ENCODE measurements at regions not wholly inside any gene's neighbourhood (a gene's known extent, or its start where the extent isn't known, plus 50 kb on each side); places are given as distances from the start of the nearest gene placed in this dataset.

DNA sequence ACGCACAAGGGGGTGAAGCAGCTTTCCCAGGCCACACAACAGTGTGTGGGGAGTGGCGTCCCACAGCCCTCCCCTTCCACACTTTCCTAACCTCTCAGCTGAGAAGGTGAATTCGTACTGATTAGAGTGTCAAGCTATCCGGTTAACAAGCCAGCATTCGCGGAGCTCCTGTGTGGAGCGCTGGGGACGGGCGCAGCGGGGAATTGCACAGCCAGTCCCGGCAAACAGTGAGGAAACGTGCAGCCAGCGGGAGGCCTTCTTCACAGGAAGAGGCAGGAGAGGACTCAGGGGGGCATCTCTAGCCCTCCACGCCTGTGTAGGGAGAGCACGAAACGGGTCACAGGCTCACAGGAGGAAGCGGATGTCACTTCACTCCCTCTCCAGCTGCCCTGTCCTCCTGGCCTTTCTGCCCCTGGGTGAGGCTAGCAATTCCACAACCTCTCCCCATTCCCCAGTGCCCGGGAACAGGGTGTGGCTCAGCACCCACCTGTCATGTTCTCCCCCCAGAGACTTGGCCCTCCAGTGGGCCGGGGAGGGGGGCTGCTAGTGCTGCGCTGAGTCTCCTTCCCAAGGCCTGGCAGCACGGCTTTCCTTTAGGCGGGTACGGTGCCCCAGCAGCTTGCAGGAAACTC lies 117.3 kb downstream of the CPZ start:
- DNase-seq, result no peak

DNA sequence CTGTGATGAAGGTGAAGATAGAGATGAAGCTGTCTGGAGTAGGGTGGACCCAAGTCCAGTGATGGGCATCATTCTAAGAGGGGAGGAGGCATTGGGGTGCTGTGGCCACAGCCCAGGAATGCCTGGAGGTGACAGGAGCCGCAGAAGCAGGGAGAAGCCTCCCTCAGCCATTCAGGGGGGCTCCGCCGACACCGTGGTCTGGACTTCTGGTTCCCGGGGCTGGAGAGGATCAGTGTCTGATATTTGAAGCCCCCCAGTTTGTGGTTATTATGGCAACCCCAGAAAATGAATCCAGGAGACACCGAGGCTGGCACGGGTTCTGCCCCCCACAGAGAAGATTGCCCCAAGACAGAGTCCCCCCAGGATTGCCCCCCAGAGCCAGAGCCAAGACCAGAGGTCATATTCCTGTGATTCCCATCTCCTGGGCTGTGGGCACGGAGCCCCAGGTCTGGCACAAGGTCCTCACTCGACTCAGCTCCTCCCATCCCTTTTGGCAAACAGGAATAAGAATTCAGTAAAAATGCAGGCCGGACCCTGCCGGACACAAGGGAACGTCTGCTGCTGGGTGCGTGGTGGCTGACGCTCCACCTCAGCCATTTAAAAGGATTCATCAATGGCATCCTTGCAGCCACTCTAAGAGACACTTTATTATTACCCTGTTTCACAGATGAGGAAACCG lies 116.6 kb downstream of the CPZ start:
- no peak for DNase-seq

DNA sequence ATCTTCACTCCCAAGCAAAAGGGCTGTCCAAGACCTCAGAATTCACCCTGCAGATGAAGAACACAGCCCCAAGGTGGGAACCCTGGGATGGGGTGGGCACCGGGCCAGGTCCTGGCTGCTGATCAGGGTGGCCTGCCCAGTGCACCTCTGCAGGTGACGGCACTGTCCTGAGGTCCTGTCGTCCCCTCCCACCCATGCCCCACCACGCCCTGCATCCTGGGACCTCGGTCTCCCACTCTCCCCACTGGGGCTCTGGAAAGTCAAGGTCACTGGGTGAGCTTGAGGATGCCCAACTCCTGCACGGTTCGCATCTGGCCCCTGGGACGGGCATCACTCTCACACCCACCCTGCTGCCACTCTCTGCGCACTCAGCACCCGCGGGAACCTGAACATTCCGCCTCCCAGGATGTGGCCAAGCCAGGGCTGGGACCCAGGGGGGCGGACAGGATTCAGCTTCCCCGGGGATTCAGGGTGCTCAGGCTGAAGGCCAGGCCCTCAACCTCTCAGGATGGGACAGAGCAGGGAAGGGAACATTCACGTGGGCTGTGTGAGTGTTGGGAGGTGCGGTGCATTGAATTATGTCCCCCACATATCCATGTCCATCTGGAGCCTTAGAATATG lies 115.9 kb downstream of the CPZ start:
- DNase-seq, result no peak

DNA sequence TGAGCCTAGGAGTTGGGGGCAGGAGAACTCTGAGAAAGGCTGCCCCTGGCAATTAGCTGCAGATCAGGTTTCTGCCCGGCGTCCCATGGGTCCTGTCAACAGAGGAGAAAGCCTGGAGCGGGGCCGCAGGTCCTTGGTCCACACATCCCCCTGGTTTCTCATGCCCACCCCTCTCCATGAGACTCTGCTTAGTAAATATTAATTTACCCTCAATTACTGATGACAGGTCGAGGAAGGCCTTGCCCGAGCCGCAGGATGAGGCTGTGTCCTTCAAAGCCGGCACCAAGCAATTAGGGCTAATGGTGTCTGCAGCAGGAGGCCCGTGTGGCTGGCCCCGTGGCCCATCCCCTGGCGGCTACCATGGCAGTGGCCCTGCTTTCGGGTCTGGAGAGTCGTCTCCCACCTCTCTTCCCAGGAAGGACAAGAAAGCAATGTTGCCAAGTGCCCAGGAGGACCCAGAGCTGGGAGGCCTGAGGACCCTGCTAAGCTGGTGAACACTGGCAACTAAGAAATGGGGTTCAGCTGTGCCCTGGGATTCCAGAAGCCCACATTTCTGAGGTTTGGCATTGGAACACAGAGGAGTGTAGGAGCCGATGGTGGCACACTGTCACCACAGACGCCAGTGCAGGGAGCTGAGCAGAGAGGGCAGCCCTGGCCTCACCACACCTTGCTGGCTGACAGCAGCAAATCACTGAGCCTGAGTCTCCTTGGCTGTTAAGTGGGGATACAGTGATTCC lies 114.6 kb downstream of the CPZ start:
- DNase-seq, result no peak

DNA sequence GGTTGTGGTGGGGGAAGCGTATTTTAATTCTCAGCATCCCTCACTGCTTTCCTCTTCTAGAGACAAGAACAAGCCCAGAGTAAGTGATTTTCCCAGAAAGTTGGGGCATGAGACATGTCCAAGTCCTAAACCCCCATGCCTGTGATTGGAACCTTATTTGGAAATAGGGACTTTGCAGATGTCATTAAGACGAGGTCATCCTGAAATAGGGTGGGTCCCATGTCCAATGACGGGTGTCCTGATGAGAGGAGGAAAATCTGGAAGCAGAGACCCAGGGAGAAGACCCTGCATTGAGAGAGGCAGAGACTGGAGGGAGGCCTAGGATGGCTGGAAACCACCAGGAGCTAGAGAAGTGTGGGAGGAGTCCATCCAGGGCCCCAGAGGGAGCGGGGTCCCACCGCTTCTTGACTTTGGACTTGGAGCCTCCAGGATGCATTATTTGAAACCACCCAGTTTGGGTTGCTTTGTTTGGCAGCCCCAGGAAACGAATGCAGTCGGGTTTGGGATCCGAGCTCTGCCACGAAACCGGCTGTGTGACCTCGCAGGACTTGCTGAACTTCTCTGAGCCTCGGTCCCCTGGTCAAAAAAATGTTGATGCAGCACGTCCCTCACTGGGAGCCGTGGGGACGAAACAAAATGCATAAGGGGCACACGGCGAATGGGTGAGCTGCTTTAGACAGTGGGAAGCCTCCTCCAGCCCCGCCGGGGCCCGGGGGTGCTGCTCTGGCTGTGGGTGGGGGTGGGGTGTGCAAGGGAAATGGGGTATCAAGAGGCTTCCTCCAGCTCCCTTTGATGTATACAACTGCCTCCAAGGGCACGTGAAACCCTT lies 113.9 kb downstream of the CPZ start:
- DNase-seq, result no peak

DNA sequence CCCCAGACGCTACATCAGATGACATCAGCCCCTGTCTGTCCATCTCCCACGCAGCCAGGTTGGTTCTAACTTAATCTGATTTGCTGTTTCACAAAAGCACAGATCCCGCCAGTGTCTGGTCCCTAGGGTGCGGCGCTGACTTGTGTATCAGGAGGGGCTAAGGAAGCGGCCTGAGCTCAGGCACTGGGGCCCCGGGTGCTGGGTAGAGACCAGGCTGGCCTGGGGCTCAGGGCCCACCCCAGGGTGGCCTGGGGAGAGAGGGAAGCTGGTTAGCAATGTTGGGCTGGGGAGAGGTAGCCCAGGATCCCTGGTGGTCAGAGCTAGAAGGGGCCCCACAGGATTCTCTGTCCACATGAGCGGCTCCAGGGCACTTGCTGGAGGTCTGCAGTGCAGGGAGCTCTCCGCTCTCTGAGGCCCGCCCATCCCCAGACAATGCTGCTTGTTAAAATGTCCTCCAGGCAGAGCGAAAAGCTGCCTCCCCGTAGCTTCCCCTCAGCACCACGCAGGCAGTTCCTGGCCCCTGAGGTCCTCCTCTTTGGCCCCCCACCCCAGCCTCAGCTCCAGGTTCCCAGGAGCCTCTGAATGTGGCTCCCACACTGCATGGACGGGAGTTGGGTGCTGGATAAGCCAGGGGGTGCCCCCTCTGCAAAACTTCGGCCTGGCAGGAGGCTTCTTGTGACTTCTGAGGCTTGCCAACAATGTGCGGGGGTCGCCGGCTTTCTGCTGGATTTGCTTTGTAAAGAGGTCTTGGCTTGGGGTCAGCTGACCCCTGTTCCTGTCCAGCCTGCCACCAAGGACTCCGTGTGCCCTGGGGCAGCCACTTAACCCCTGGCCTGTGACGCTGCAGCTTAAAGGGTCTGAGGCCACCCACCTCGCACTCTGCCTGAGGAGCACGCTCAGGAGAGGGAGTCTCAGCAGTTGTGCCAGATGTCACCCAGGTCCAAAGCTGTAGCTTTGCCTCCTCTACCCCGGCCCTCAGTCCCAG lies 112.9 kb downstream of the CPZ start:
- DNase-seq, result no peak

DNA sequence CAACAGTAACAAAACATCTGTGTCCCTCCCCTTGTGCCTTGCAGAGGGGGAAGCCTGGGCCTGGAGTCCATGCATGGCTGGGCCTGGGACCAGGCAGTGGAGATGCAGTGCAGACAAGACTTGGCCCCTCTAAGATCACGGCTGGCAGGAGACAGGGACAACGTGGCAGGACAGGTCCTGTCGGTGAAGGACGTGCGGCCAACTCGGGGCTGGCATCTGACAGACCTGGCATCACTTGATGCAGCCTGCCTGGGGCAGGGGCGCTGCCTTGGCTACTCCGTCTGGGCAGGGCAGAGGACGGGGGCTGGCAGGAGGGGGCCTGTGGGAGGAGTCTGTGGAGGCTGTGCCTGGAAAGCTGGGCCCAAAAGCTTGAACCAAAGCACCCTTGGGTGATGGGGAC lies 112.1 kb downstream of the CPZ start:
- no peak for DNase-seq

DNA sequence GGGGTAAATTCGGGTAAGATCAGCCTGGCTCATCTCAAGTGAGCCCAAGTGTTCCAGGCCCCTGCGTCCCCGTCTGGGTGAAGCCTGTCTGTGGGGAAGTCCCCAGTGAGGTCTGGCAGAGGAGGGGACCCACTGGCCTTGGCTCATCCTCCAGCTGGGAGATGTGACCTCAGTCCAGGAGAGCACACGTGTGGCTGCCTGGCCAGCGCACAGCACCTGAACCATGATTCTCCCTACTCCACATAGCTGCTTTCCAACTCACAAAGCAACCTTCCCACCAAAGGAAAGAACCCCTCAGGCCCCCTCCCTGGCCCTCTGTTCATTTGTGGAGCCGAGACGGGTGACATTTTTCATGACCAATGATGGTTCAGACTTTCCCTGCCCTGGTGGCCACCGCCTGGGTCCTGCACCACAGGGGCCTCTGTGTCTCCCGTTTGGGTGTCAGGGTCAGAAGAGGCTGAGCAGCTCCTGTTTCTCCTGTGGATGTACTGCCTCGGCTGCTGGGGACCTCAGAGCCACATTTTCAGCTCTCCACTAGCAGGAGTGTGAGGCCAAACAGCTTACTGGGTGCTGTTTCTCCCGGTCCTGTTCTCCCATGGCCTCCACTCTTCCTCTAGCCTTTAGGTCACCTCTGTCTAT lies 111.4 kb downstream of the CPZ start:
- DNase-seq, result no peak

DNA sequence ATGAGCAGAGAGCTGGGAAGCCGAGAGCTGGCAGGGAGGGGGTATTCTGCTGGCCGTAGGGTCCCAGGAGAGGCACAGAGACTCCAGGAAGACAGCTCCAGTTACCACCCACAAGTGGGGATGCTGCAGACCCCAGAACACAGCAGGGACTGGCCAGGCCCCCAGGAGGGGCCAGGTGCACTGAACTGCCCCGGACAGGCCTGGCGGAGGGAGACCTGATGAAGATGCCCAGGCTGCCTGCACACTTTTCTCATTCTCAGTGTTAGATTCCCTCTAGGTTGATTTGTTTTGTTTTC lies 110.8 kb downstream of the CPZ start:
- no peak for DNase-seq

DNA sequence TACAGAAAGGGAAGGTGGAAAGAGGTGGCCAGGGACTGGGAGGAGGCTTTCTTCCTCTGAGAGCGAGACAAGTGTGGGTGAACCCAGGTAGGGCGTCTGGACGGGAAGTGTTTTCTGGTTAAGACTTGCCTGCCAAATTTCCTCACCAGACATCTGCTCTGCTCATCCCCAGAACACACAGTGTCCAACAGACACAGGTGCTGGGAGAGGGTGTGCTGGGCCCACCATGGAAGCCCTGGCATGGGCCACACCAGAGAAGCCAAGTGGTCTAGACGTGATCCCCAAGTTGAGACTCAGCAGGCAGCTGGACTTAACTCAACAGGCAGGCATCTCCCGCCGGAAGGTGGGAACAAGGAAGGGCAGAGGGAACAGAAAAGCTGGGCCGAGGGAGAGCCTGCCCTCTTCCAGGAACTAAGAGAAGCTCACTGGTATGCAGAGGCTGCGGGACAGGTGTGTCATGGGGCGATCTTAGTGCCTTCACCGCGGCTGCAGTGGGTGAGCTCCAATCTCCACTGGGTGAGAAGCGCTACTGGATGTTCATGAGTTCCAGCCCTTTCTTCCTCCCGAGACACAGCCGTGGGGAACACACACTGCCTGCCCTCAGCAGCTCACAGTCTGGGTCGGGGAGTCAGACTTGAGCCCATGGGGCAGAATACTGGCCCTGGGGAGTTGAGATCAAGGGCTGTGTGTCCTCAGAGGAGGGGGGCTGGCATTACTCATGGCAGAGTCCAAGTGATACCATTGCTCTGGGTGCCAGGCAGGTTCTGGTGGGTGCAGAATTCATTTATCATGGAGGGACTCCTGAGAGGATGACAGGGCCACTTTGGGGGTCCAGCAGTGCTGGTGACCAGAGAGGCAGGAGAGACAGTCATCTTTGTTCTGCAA lies 110.2 kb downstream of the CPZ start:
- no peak for DNase-seq

DNA sequence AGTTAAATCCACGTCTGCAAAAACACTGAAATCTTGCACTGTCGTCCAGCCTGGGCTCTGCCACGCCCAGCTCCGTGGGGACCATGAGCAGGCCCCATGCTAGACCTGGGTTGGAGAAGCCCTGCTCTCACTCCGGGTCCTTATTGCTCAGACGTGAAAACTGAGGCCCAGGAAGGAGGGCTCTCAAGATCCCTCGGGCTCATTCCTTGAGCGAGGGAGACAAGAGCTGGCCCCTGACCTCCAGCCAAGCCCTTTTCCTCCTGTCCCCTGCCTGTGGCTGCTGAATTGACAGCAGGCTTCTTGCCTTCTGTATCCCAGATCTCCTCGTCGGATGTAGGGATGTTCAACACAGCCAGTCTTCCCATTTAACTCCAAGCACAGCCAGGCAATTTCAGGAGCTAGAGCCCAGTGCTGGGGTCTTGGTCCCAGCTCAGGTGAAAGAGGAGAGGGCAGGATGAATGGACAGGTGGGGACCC lies 109.5 kb downstream of the CPZ start:
- no peak for DNase-seq

DNA sequence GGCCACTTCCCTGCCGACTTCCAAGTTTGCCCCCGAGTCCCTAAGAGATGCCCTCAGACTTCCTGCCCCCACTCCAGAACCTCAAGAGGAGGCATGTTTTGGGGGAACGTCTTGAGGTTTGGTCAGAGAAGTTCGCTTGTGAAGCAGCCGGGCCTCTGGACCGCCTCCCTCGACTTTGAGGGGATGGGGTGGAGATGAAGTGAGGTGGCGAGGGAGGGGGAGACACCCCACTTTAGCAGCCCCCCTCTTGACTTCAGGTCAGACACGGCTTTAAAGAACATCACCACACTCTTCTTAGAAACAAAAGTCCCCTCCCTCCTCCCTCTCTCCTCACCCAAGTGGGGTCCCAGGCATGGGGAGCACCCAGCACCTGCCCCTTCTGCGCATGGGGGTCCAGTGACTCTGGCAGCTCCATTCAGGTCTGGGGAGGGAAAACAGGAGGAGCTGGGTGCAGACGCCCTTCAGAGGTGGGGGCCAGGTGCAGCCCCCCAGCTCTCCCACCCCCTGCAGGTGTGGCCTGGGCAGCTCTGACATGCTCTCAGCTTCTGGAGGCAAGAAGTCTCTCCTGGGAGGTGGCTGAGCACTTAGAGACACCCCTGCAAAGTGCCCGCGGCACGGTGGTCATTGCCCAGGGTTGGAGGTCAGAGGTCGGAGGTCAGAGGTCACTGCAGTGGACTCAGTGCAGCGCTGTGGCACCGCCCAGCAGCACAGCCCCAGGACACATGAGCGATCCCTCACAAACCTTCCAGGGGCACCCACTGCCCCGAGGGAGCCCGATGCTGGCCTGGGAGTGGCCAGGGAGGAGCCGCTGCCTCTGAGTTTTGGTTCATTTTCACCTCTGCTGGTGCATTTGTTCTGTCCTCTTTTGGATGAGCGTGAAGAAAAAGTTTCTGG lies 108.8 kb downstream of the CPZ start:
- DNase-seq, result no peak

DNA sequence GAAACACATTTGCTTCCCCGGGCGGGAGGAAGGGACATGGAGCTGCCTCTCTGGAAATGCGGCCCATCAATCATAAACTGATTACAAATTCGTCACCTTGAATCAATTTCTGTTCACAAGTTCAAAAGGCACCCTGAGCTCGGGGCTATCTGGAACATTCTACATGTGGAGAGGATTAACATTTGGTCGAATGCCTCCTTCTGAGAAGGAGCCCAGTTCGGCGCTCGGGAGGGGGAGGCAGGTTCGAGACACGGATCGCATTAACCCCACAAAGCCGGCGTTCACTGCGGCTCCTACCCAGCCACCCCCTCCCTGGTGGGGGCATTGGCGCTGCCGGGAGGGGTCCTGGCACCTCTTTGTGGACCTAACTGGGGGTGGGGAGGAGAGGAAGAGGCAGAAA lies 108.0 kb downstream of the CPZ start:
- no peak for DNase-seq

DNA sequence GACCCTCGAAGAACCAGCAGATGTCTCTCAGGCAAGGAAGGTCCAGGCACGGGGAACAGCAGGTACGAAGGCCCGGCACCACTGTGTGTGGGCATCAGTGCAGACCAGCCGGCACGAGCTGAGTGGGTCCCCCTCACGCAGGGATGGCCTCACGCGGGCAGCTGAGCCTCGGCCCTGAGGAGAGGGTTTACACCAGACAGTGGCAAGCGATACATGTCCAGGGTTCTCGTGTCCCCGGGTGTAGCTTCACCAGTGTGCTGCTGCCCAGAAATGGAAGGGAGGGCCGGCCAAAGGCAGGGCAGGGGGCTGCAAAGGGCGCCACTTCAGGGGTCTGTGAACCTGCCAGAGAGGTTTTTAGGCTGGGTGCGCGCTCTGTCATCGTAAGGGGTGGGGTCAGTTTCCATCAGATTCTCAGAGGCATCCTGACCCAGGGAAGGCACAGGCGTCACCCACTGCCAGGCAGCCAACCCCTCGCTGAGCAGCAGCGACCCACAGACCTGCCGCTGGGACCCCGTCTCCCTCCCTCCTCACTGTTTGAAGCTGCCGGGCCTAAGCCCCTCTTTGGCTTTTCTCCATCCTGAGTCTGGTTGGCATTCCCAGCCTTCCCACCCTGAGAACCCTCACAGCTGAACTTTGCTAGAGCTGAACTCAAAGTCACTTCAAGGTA lies 107.0 kb downstream of the CPZ start:
- DNase-seq, result no peak

DNA sequence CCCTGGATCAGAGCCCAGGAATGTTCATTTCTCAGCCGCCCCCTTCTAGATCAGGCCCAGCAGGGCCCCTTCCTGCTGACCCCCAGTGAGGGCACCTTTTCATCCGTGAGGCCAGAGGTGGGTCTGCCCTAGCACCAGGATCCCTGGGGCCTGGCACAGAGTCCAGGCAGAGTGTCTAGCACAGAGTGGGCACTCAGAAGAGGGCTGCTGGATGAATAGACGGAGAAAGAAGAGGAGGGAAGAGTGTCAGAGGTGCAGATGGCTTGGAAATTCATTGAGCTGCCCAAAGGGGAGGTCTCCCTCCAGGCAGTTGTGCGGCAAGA lies 106.5 kb downstream of the CPZ start:
- DNase-seq, result no peak

DNA sequence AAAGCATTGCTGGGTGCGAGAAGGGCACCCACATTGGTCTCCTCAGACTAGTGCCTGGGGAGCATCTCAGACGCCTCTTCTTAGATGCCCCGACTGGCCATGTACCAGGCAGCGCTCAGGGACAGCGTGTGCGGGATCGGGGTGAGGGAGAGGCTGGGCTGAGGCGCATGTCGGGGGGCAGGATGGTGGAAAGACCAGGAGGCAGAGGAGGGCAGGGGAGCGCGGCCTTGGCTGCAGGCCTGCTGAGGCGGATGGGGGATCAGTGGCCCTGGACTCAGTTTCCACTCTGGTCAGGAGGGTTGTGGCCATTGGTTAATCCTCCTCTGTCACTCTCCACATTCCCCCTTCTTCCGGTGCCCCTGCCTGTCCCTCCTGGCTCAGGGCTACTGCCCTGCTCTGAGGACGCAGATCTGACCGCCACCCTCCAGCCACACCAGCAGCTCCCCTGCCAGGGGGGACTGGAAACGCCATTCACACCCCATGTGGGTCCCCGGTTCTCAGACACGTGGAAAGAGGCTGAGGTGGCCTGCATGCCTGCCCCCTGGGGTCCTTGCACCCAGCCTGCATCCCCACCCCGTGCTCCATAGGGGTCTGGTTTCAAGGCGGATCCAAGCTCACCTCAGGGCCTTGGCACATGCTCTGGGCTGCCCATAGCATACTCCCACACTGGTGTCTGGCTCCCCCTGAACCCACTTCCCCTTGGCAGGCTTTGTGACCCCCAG lies 105.9 kb downstream of the CPZ start:
- no peak for DNase-seq

DNA sequence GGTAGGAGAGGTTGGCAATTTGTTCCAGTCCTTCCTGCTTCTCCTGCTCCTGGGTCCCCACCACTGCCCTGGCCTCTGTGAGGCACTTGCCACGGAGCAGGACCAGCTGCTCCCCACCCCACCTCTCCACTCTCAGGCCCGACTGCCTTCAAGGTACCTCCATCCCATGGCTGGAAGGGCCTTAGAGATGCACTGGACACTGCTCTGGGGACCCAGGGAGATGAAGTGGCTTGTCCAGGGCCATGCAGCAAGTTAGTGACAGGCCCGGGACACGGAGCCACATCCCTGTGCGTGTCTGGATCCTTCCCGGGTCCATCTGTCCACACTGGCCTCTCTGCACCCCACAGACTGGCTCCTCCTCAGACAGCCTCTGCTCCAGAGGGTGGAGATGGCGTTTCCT lies 105.3 kb downstream of the CPZ start:
- DNase-seq, result no peak

All from activated CD4-positive, alpha-beta T cell treated with anti-CD3 and anti-CD28 coated beads, Interleukin-2, amount 50 U/mL, for 16 hours (primary cell).